ENCODE measurements at regions not wholly inside any gene's neighbourhood (a gene's known extent, or its start where the extent isn't known, plus 50 kb on each side); places are given as distances from the start of the nearest gene placed in this dataset.
A peak's percentile ranks its signal among the peaks of the same experiment; 100 is the strongest.

DNA sequence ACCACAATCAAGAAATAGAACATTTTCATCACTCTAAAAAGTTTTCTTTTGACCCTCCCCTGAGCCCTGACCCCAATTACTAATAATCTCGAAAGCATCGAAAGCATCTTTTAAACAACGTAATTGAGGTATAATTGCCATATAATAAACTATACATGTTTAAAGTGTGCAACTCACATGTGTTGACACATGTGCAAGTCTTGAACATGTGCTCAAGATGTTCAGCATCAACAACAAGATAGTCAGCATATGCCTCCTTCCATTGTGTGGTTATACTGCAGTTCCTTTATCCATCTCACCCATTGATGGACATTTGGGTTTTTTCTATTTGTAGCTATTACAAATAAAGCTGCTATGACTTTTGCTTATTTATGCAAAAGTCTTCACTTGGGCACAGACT is 90.7 kb downstream of the RIPK4 start:
- Mint-ChIP-seq H3K4me3 (no peak overlapping the region), H3K4me1 (peaks cover 9% of the 10 kb centered on the region), H3K36me3 (ENCODE audit: low read depth) (no peaks in the 10 kb centered on the region), H3K27ac (no peak overlapping the region), H3K27me3 (peaks cover 12% of the 10 kb centered on the region), H3K9me3 (no peaks in the 10 kb centered on the region)
- no peak for DNase-seq
- intact Hi-C loops (cut with micrococcal nuclease): no loop called here

DNA sequence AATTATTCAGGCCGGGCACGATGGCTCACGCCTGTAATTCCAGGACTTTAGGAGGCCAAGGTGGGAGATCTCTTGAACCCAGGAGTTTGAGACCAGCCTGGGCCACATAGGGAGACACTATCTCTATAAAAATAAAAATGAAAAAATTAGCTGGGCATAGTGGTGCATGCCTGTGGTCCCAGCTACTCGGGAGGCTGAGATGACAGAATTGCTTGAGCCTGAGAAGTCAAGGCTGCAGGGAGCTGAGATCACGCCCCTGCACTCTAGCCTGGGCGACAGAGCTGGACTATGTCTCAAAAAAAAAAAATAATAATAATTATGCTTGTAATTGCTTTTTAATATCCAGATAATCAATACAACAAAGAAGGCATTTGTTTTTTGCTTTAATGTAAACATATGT is 91.3 kb downstream of the RIPK4 start:
- Mint-ChIP-seq H3K4me1 (peaks cover 11% of the 10 kb centered on the region), H3K4me3 (no peak overlapping the region), H3K9me3 (no peaks in the 10 kb centered on the region), H3K27me3 (peaks cover 12% of the 10 kb centered on the region), H3K27ac (no peak overlapping the region), H3K36me3 (ENCODE audit: low read depth) (no peaks in the 10 kb centered on the region)
- intact Hi-C loops (cut with micrococcal nuclease): no loop called here
- DNase-seq: no peak

DNA sequence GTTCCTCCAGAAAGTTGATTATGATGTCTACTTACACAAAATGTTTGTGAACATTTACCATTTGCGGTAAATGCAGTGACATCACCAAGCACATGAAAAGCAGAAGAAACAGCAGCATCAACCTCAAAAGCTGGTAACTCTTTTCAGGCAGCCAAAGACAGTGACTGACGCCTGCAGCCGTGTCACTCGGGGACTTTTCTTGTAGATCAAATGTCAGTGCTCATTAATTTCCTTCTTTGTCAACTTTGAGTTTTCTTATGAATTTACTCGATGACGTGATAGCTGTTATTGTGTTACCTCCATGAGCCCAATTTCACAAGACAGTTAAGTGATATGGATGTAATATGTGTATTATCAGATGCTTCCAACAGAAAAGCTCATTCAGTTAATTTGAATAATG is 92.5 kb downstream of the RIPK4 start:
- H3K4me1 Mint-ChIP-seq: peaks cover 11% of the 10 kb centered on the region

DNA sequence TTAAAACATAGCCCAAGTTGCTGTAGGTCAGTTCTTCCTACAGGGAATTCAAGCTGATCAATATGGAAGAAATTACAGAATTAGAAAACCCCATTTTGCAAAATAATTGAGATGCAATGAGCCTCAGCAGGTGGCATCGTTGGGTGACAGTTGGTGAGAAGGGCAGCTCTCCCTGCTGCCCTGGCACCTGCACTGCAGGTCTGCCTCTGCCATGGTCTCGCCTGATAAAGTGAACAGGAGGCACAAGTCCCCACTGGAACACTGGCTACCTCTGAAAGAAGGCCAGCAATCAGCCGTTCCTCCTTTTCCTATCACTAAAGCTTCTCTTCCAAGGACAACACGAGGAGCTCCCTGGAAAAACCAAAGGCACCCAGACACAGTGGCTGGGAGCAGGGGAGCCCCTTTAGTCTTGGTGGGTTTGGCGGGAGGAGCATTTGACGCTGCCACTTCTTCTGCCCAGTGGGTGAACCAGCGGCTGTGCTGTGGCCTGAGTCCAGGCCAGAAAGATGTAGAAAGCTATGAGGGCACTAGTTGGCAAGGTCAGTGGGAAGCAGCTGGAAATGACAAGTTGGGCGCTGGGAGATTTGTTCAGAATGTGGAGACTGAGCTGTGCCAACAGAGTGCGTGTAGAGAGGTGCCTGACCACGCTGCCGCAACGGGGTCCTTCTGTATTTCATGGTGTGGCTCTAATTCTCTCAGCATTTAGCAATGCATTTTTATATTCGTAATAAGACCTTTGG is 93.1 kb downstream of the RIPK4 start:
- Mint-ChIP-seq H3K4me1 (peaks cover 11% of the 10 kb centered on the region), H3K4me3 (no peak overlapping the region), H3K9me3 (no peaks in the 10 kb centered on the region), H3K27ac (no peak overlapping the region), H3K36me3 (ENCODE audit: low read depth) (no peaks in the 10 kb centered on the region), H3K27me3 (peaks cover 12% of the 10 kb centered on the region)
- no peak for DNase-seq
- intact Hi-C loops (cut with micrococcal nuclease): no loop called here

More for the DNA sequence above, 92.5 kb downstream of the RIPK4 start:
- no peaks in the 10 kb centered on the region for H3K9me3 Mint-ChIP-seq
- no peak for DNase-seq
- no peak overlapping the region for H3K27ac Mint-ChIP-seq
- no peaks in the 10 kb centered on the region for H3K36me3 Mint-ChIP-seq (ENCODE audit: low read depth)
- H3K27me3 Mint-ChIP-seq: peaks cover 12% of the 10 kb centered on the region
- intact Hi-C loops (cut with micrococcal nuclease): no loop called here
- H3K4me3 Mint-ChIP-seq: no peak overlapping the region

DNA sequence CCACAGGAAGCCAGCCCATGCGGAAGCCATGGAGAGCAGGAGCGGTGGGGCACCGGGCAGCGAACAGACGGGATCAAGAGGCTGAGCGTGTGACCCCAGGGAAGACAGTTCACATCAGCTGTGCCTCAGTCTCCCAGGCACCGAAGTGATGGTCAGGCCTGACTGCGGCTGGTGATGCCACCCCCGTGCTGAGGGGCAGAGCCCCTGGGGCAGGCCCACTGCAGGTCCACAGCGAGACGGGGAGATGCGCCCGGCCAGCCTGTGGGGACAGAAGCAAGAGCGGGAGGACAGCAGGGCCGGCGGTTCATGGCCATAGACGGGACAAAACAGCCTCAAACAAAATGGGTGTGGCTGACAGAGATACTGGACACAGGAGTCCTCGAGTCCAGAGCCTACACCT is 93.8 kb downstream of the RIPK4 start:
- Mint-ChIP-seq H3K4me1 (peaks cover 11% of the 10 kb centered on the region), H3K9me3 (no peaks in the 10 kb centered on the region), H3K27ac (no peak overlapping the region), H3K27me3 (peaks cover 12% of the 10 kb centered on the region), H3K36me3 (ENCODE audit: low read depth) (no peaks in the 10 kb centered on the region), H3K4me3 (no peak overlapping the region)
- intact Hi-C loops (cut with micrococcal nuclease): no loop called here
- DNase-seq: no peak

DNA sequence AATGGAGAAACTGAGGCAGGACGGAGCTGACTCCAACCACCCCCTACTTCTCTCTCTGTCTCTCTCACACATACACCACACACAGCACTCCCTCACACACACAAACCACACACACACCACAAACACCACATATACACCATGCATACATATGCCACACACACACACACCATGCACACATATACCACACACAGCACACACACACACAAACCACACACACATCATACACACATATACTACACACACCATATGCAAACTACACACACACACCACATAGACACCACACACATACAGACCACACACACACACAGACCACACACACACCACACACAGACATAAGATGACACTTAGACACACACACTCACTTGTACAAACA is 94.3 kb downstream of the RIPK4 start:
- H3K4me3 Mint-ChIP-seq: no peak overlapping the region
- H3K4me1 Mint-ChIP-seq: peaks cover 11% of the 10 kb centered on the region
- H3K27ac Mint-ChIP-seq: no peak overlapping the region
- no peaks in the 10 kb centered on the region for H3K36me3 Mint-ChIP-seq (ENCODE audit: low read depth)
- DNase-seq: no peak
- H3K9me3 Mint-ChIP-seq: no peaks in the 10 kb centered on the region
- intact Hi-C loops (cut with micrococcal nuclease): no loop called here
- peaks cover 11% of the 10 kb centered on the region for H3K27me3 Mint-ChIP-seq

GRCh38 chr21:41671859-41672542 is 94.9 kb downstream of the RIPK4 start:
- intact Hi-C loops (cut with micrococcal nuclease): no loop called here
- Mint-ChIP-seq H3K36me3 (ENCODE audit: low read depth) (no peaks in the 10 kb centered on the region), H3K9me3 (no peaks in the 10 kb centered on the region), H3K27me3 (peaks cover 8% of the 10 kb centered on the region), H3K27ac (no peak overlapping the region), H3K4me3 (no peak overlapping the region), H3K4me1 (peaks cover 11% of the 10 kb centered on the region)
- DNase-seq: peak; percentile 62

- intact Hi-C loops (cut with micrococcal nuclease): no loop called here
- DNase-seq: no peak
- H3K9me3 Mint-ChIP-seq: no peaks in the 10 kb centered on the region
- peaks cover 7% of the 10 kb centered on the region for H3K27me3 Mint-ChIP-seq
- H3K4me1 Mint-ChIP-seq: peaks cover 11% of the 10 kb centered on the region
- no peaks in the 10 kb centered on the region for H3K36me3 Mint-ChIP-seq (ENCODE audit: low read depth)
- H3K4me3 Mint-ChIP-seq: no peak overlapping the region
- no peak overlapping the region for H3K27ac Mint-ChIP-seq
Observed at GRCh38 chr21:41671212-41671762, 95.6 kb downstream of the RIPK4 start.

DNA sequence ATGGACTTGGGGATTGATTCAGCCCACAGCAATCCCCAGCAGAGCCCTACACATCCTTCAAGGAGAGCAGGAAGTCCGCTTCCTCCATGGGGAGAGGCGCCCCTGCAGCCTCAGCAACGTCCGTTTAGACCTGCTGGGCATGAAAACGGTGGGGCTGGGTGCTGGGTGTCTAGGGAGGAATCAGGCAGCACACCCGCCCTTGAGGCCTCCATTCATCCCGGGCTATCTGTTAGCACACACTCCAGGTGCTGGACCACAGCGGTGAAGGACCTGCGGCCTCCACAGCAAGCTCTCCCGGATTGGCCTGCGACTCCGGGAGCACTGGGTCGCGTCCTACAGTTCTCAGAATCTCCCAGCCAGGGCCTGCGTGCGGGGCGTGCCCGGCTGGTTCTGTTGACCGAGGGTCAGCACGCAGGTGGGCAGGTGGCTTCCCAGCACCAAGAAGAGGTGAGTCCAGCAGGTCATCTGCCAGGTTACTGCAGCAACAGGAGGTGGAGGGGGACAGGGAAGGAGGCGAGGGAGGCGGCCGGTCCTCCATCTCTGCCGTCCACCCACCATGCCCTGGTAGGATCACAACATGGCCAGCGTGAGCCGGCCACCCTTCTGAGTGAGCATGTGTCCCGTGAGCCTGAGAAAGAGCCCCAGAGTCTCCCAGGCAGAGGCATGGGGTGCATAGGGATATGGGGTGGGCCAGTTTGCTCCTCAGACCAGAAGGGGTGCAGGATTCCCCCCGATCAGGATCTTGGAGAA is 96.6 kb downstream of the RIPK4 start:
- intact Hi-C loops (cut with micrococcal nuclease): no loop called here
- Mint-ChIP-seq H3K36me3 (ENCODE audit: low read depth) (no peaks in the 10 kb centered on the region), H3K27ac (no peak overlapping the region), H3K9me3 (no peaks in the 10 kb centered on the region), H3K27me3 (peaks cover 2% of the 10 kb centered on the region), H3K4me1 (peaks cover 11% of the 10 kb centered on the region), H3K4me3 (no peak overlapping the region)
- DNase-seq: no peak

DNA sequence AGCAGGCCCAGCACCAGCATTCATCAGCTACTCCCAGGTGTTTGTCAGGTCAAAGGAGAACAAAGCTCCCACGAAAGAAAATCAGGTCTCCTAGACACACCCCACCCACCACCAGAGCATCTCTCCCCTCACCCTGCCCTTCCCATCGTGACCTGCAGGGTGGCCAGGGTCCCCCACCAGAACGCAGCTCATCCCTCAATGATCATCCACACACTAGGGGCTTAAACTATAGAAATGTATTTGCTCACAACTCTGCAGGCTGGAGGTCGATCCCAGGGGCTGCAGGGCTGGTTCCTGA is 97.4 kb downstream of the RIPK4 start:
- H3K4me3 Mint-ChIP-seq: no peak overlapping the region
- no peaks in the 10 kb centered on the region for H3K36me3 Mint-ChIP-seq (ENCODE audit: low read depth)
- peaks cover 11% of the 10 kb centered on the region for H3K4me1 Mint-ChIP-seq
- intact Hi-C loops (cut with micrococcal nuclease): no loop called here
- peaks cover 2% of the 10 kb centered on the region for H3K27me3 Mint-ChIP-seq
- no peaks in the 10 kb centered on the region for H3K9me3 Mint-ChIP-seq
- H3K27ac Mint-ChIP-seq: no peak overlapping the region
- DNase-seq: no peak

DNA sequence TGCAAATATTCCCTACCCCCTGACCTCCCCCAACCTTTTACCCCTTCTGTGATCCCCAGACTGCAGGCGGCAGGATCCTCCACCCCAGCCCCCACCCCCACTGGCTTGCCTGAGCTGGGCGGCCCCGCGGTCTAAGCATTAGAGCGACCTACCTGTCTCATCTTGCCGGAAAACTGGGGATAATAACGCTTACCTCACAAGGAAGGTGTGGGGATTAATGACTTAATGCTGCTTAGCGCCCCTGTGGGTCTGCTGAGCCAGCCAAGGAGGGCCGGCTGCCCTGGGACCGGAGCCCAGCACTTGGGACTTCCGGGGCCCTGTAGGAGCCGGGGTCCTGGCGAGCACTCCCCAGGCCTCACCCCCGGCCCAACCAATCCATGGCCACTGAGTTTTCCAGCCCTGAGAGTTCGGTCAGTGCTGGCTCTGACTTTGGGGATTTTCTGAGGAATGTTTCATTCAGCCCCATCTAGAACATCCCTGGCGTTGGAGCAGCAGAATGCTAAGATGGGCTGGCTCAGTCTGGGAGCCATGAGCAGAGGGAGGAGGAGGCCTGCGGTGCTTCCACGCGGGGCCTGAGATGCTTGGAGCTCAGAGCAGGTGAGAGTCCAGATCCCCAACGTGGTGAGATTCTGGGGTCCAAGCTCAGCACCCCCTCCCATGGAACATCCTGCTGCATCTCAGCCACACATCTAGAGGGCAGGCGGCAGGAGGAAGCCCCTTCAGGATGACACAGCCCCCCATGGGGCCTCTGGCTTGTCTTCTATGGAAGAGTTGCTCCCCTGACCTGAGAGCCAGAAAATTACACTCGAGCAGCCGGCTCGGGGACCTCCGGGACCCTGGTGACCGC is 97.9 kb downstream of the RIPK4 start:
- Mint-ChIP-seq H3K4me1 (peaks cover 11% of the 10 kb centered on the region), H3K9me3 (no peaks in the 10 kb centered on the region), H3K4me3 (no peak overlapping the region), H3K27me3 (peaks cover 4% of the 10 kb centered on the region), H3K27ac (no peak overlapping the region), H3K36me3 (ENCODE audit: low read depth) (no peaks in the 10 kb centered on the region)
- intact Hi-C loops (cut with micrococcal nuclease): no loop called here
- DNase-seq: no peak

- peaks cover 2% of the 10 kb centered on the region for H3K27me3 Mint-ChIP-seq
- no peaks in the 10 kb centered on the region for H3K36me3 Mint-ChIP-seq (ENCODE audit: low read depth)
- H3K9me3 Mint-ChIP-seq: no peaks in the 10 kb centered on the region
- intact Hi-C loops (cut with micrococcal nuclease): no loop called here
- DNase-seq: no peak
- no peak overlapping the region for H3K27ac Mint-ChIP-seq
- no peak overlapping the region for H3K4me3 Mint-ChIP-seq
- peaks cover 11% of the 10 kb centered on the region for H3K4me1 Mint-ChIP-seq
Observed at GRCh38 chr21:41668051-41668541, 98.8 kb downstream of the RIPK4 start.

DNA sequence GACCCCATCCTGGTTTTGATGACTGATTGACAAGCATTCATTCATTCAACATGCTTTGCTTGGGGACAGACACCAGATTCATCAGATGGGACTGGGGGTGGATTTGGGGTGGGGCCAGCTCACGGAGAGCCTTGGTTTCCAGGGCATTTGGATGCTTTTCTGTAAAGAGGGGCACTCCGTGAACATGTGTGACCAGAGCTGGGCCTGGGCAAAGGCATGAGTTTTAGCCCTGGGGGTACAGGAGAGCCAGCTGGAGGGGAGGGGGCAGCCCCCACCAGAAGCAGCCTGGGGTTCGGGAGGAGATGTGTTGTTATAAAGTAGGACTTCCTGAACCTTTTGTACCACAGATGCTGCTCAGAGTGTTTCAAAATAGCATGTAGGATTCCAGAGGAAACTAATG is 99.7 kb downstream of the RIPK4 start:
- Mint-ChIP-seq H3K4me3 (no peak overlapping the region), H3K27ac (no peak overlapping the region), H3K36me3 (ENCODE audit: low read depth) (no peaks in the 10 kb centered on the region), H3K4me1 (peaks cover 9% of the 10 kb centered on the region), H3K27me3 (peaks cover 2% of the 10 kb centered on the region), H3K9me3 (no peaks in the 10 kb centered on the region)
- intact Hi-C loops (cut with micrococcal nuclease): no loop called here
- DNase-seq: no peak

All from activated CD4-positive, alpha-beta T cell treated with anti-CD3 and anti-CD28 coated beads, Interleukin-2, amount 10 ng/mL, durations not matched to agents 24 days and 14 days (primary cell).